HepG2 (cell line): ENCODE measurements at regions not wholly inside any gene's neighbourhood (a gene's known extent, or its start where the extent isn't known, plus 50 kb on each side); places are given as distances from the start of the nearest gene placed in this dataset.

ENCODE experiments used
- ATAC-seq: fragments of 200-7000 bp; cut with Tn5 transposase; 3 replicates; pipeline ENCODE4 v1.9.1; 2020; ENCODE audit warnings: mild to moderate bottlenecking, moderate library complexity
- BruUV-seq: library from RNA; stranded (reverse); fragments of 400-500 nt; replicated peaks from 2 replicates; lab custom pipeline; 2021; lab: Mats Ljungman, UMichigan
- CTCF ChIA-PET: fragments of 300-600 bp; formaldehyde crosslinking; extraction: SDS; loops from one replicate; lab custom pipeline; 2021; ENCODE audit warnings: low total read pairs, inconsistent platforms, low intra/inter-chr PET ratio; lab: Yijun Ruan, JAX
- POLR2A ChIA-PET: fragments of 350-600 bp; sonication (Branson Sonifier 250); formaldehyde crosslinking; loops from one replicate; lab custom pipeline; 2020; ENCODE audit warnings: antibody characterized with exemption, inconsistent platforms; lab: Yijun Ruan, JAX
- DNase-seq: peaks from one replicate; pipeline ENCODE4 v3.0.0-alpha.2; 2015; ENCODE audit warnings: low spot score
- FAIRE-seq: peaks from 3 replicates; lab custom pipeline; 2011; peaks lifted over from hg19 to GRCh38; lab: Jason Lieb, UNC
- H2AFZ ChIP-seq: one replicate; pipeline ENCODE4 v1.6.1; 2011; ENCODE audit warnings: low read length, inconsistent platforms
- H3K27ac ChIP-seq: fragments of 300-600 bp; 3 replicates; pipeline ENCODE4 v1.8.0; 2011; ENCODE audit warnings: mixed run types, mild to moderate bottlenecking, mixed read lengths, low read length, inconsistent platforms; ENCODE audit not compliant: insufficient read depth; ENCODE audit errors: extremely low read length
- H3K27me3 ChIP-seq, 2 experiments: fragments of 200-600 bp in 1 of 2; 2 replicates in 1 of 2; 3 replicates in 1 of 2; pipeline versions ENCODE4 v1.6.0 to v1.8.0; 2011; ENCODE audit warnings: low read length in 2 of 2, mild to moderate bottlenecking in 2 of 2, moderate library complexity in 2 of 2, inconsistent platforms in 1 of 2; ENCODE audit not compliant: insufficient read depth in 2 of 2, control insufficient read depth in 1 of 2
- H3K36me3 ChIP-seq, 2 experiments: fragments of 200-600 bp in 1 of 2; replicated peaks in 1 of 2; 2 replicates in 1 of 2; 3 replicates in 1 of 2; pipeline versions ENCODE4 v1.5.1 to v1.8.0; 2011; ENCODE audit warnings: low read length in 2 of 2, inconsistent platforms in 1 of 2; ENCODE audit not compliant: insufficient read depth in 2 of 2, control insufficient read depth in 1 of 2
- H3K4me1 ChIP-seq: 2 replicates; pipeline ENCODE4 v1.5.1; 2012; ENCODE audit warnings: low read length, inconsistent platforms; ENCODE audit not compliant: insufficient read depth
- H3K4me2 ChIP-seq: 2 replicates; pipeline ENCODE4 v1.6.0; 2011; ENCODE audit warnings: low read depth, low read length, inconsistent platforms
- H3K4me3 ChIP-seq, 3 experiments: fragments of 200-600 bp in 1 of 3; sonication (generic), shearing (Covaris generic) in 1 of 3; replicated peaks in 1 of 3; 2 replicates each; pipeline ENCODE4 v1.5.1; 2011 to 2016; ENCODE audit warnings: low read length in 3 of 3, inconsistent platforms in 2 of 3, low read depth in 2 of 3, mild to moderate bottlenecking in 2 of 3, control low read depth in 1 of 3, mixed read lengths in 1 of 3; ENCODE audit not compliant: insufficient read depth in 1 of 3
- H3K79me2 ChIP-seq: one replicate; pipeline ENCODE4 v1.6.1; 2011; ENCODE audit warnings: low read length, inconsistent platforms; ENCODE audit not compliant: insufficient read depth
- H3K9ac ChIP-seq: 2 replicates; pipeline ENCODE4 v1.6.0; 2011; ENCODE audit warnings: mild to moderate bottlenecking, low read depth, low read length, inconsistent platforms; ENCODE audit not compliant: insufficient read depth
- H3K9me3 ChIP-seq: 2 replicates; pipeline ENCODE4 v1.5.1; 2012; ENCODE audit warnings: mild to moderate bottlenecking, low read length
- H4K20me1 ChIP-seq: 2 replicates; pipeline ENCODE4 v1.6.0; 2011; ENCODE audit warnings: inconsistent platforms, mild to moderate bottlenecking, low read length, moderate library complexity; ENCODE audit not compliant: insufficient read depth
- ARHGAP35 ChIP-seq: sonication (generic); formaldehyde crosslinking; IDR thresholded peaks from 2 replicates; pipeline ENCODE4 v1.9.0; 2022; ENCODE audit warnings: mild to moderate bottlenecking, inconsistent platforms, moderate library complexity, missing genetic modification reagents, borderline replicate concordance
- FOXP4 ChIP-seq: sonication (generic); formaldehyde crosslinking; IDR thresholded peaks from 2 replicates; pipeline ENCODE4 v1.4.0; 2020; ENCODE audit warnings: missing genetic modification reagents
- HMG20A ChIP-seq: IDR thresholded peaks from 2 replicates; pipeline ENCODE4 v1.6.1; 2016; ENCODE audit warnings: borderline replicate concordance
- ISX ChIP-seq: sonication (generic); formaldehyde crosslinking; conservative IDR thresholded peaks from 2 replicates; pipeline ENCODE4 v1.5.0; 2020; ENCODE audit warnings: missing genetic modification reagents
- KAT2B ChIP-seq: fragments of 150-350 bp; IDR thresholded peaks from 2 replicates; pipeline ENCODE4 v1.6.1; 2014; ENCODE audit warnings: low read depth, low read length, borderline replicate concordance
- NFIC ChIP-seq: IDR thresholded peaks from 2 replicates; pipeline ENCODE4 v1.6.1; 2012; ENCODE audit warnings: mild to moderate bottlenecking, low read length, inconsistent platforms
- RARG ChIP-seq: sonication (generic); formaldehyde crosslinking; IDR thresholded peaks from 2 replicates; pipeline ENCODE4 v1.4.0; 2020; ENCODE audit warnings: low read depth, mild to moderate bottlenecking, missing genetic modification reagents
- SOX5 ChIP-seq: IDR thresholded peaks from 2 replicates; pipeline ENCODE4 v1.6.1; 2016; ENCODE audit warnings: borderline replicate concordance
- SYNCRIP ChIP-seq: fragments of 200-400 bp; formaldehyde crosslinking; IDR thresholded peaks from 2 replicates; pipeline ENCODE4 v1.6.1; 2018; ENCODE audit warnings: mild to moderate bottlenecking, low read depth, low read length; ENCODE audit not compliant: insufficient read depth
- ZNF329 ChIP-seq: sonication (generic); formaldehyde crosslinking; IDR thresholded peaks from 2 replicates; pipeline ENCODE4 v1.9.0; 2021; ENCODE audit warnings: low read depth, mild to moderate bottlenecking, missing genetic modification reagents
- ZNF781 ChIP-seq: sonication (generic); formaldehyde crosslinking; IDR thresholded peaks from 2 replicates; pipeline ENCODE4 v1.5.1; 2020; ENCODE audit warnings: borderline replicate concordance, mild to moderate bottlenecking, missing genetic modification reagents; ENCODE audit errors: not compliant biosample characterization
- ZSCAN31 ChIP-seq: sonication (generic); formaldehyde crosslinking; IDR thresholded peaks from 2 replicates; pipeline ENCODE4 v1.5.0; 2020; ENCODE audit warnings: low read depth, mild to moderate bottlenecking, missing genetic modification reagents
- WGBS: methylation state at CpG from one replicate; pipeline ENCODE4 v1.1.6; 2017; ENCODE audit warnings: low lambda C conversion rate; 5-methylcytosine and 5-hydroxymethylcytosine counted together
- in situ Hi-C: cut with HindIII; loops from 2 replicates; pipeline ENCODE4 v1.10.0; 2017; ENCODE audit warnings: low pct_unique_long_range_greater_than_20kb; ENCODE audit not compliant: extremely low pct_ligation_motif_present
- intact Hi-C: fragments of 100-400 bp; cut with micrococcal nuclease; formaldehyde crosslinking; loops from one replicate; pipeline ENCODE4 v1.10.0; 2022; ENCODE audit not compliant: unreplicated experiment
- TF ChIP-seq, protein P1 (sequence below): sonication (generic); formaldehyde crosslinking; IDR thresholded peaks from 2 replicates; pipeline ENCODE4 v1.4.0; 2020; ENCODE audit warnings: mild to moderate bottlenecking, missing genetic modification reagents

- no peak for ATAC-seq
- Histone ChIP-seq H3K9ac (no peak overlapping the region), H3K36me3 (no peaks in the 10 kb centered on the region), H3K4me3 (no peak overlapping the region), H3K27ac (no peak overlapping the region), H3K27me3 (no peaks in the 10 kb centered on the region), H3K79me2 (no peaks in the 10 kb centered on the region), H4K20me1 (no peaks in the 10 kb centered on the region), H3K4me1 (no peaks in the 10 kb centered on the region), H3K4me2 (no peak overlapping the region), H2AFZ (no peak overlapping the region), H3K9me3 (no peaks in the 10 kb centered on the region)
- 0% methylated on average over 1 of the region's 7 CpGs for WGBS
- intact Hi-C loops = no loop called here
- no TSS peak for BruUV-seq
- POLR2A ChIA-PET = no interaction called here
- no peak for FAIRE-seq
- no peak for DNase-seq
- CTCF ChIA-PET = no interaction called here
- no peak for TF ChIP-seq SYNCRIP
- no peak for TF ChIP-seq RARG (CRISPR knock-in tag)
- TF ChIP-seq ISX (CRISPR knock-in tag) = no peak
- no peak for TF ChIP-seq ZNF781 (CRISPR knock-in tag)
- no peak for TF ChIP-seq SOX5 (CRISPR knock-in tag)
- TF ChIP-seq, protein P1, sequence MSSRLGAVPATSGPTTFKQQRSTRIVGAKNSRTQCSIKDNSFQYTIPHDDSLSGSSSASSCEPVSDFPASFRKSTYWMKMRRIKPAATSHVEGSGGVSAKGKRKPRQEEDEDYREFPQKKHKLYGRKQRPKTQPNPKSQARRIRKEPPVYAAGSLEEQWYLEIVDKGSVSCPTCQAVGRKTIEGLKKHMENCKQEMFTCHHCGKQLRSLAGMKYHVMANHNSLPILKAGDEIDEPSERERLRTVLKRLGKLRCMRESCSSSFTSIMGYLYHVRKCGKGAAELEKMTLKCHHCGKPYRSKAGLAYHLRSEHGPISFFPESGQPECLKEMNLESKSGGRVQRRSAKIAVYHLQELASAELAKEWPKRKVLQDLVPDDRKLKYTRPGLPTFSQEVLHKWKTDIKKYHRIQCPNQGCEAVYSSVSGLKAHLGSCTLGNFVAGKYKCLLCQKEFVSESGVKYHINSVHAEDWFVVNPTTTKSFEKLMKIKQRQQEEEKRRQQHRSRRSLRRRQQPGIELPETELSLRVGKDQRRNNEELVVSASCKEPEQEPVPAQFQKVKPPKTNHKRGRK = no peak
- TF ChIP-seq FOXP4 = no peak
- no peak for TF ChIP-seq ZNF329 (CRISPR knock-in tag)
- TF ChIP-seq NFIC = no peak
- no peak for TF ChIP-seq HMG20A (CRISPR knock-in tag)
- no peak for TF ChIP-seq ZSCAN31 (CRISPR knock-in tag)
- TF ChIP-seq ARHGAP35 = no peak
- no peak for TF ChIP-seq KAT2B
- in situ Hi-C loops = loop anchor here (10.0 kb wide), 1 partner anchor 64 kb away; no protein-coding TSS in a partner anchor
Measured at GRCh38 chrX:39451046-39451445, 646.7 kb downstream of the BCOR start.
